GM12878 (cell line): ENCODE measurements at regions not wholly inside any gene's neighbourhood (a gene's known extent, or its start where the extent isn't known, plus 50 kb on each side); places are given as distances from the start of the nearest gene placed in this dataset.

ENCODE experiments used
- ATAC-seq: fragments of 200-7000 bp; cut with Tn5 transposase; 3 replicates; pipeline ENCODE4 v1.9.1; 2020; ENCODE audit warnings: mild to moderate bottlenecking, moderate library complexity
- BruUV-seq: library from RNA; stranded (reverse); fragments of 400-500 nt; replicated peaks from 2 replicates; lab custom pipeline; 2021; lab: Mats Ljungman, UMichigan
- CTCF ChIA-PET: fragments of 300-600 bp; sonication (Branson Sonifier 250); formaldehyde crosslinking; extraction: SDS; loops from one replicate; lab custom pipeline; 2021; ENCODE audit warnings: inconsistent platforms; lab: Yijun Ruan, JAX
- POLR2A ChIA-PET: fragments of 350-600 bp; formaldehyde crosslinking; extraction: SDS; loops from one replicate; lab custom pipeline; 2021; ENCODE audit warnings: inconsistent platforms; lab: Charles Lee
- RAD21 ChIA-PET: fragments of 300-600 bp; sonication (Branson Sonifier 250); formaldehyde crosslinking; loops from one replicate; lab custom pipeline; 2023; ENCODE audit warnings: antibody characterized with exemption; ENCODE audit not compliant: unreplicated experiment; lab: Charles Lee
- SMC1A ChIA-PET: fragments of 300-600 bp; sonication (Branson Sonifier 250); formaldehyde crosslinking; loops from one replicate; lab custom pipeline; 2023; ENCODE audit not compliant: unreplicated experiment, uncharacterized antibody; lab: Charles Lee
- DNase-seq: peaks from one replicate; pipeline ENCODE4 v3.0.0-alpha.2; 2011; ENCODE audit warnings: low read depth, low spot score
- FAIRE-seq: peaks from 3 replicates; lab custom pipeline; 2011; peaks lifted over from hg19 to GRCh38; lab: Jason Lieb, UNC
- H2AFZ ChIP-seq: 2 replicates; pipeline ENCODE4 v1.6.0; 2011; ENCODE audit warnings: low read depth, low read length, control low read depth; ENCODE audit not compliant: control insufficient read depth
- H3K27ac ChIP-seq: 2 replicates; pipeline ENCODE4 v1.5.1; 2011; ENCODE audit warnings: control low read depth; ENCODE audit not compliant: control insufficient read depth, insufficient read depth
- H3K27me3 ChIP-seq, 2 experiments: replicated peaks in 1 of 2; 2 replicates each; pipeline versions ENCODE4 v1.6.0 to v1.6.1; 2011; ENCODE audit warnings: low read length in 1 of 2; ENCODE audit not compliant: control insufficient read depth in 2 of 2, insufficient read depth in 2 of 2
- H3K36me3 ChIP-seq, 2 experiments: 2 replicates each; pipeline ENCODE4 v1.5.1; 2011; ENCODE audit warnings: low read length in 1 of 2; ENCODE audit not compliant: control insufficient read depth in 2 of 2, insufficient read depth in 2 of 2
- H3K4me1 ChIP-seq: 2 replicates; pipeline ENCODE4 v1.6.1; 2011; ENCODE audit warnings: mild to moderate bottlenecking, low read length, moderate library complexity, mixed read lengths; ENCODE audit not compliant: control insufficient read depth, insufficient read depth
- H3K4me2 ChIP-seq: 2 replicates; pipeline ENCODE4 v1.6.0; 2011; ENCODE audit warnings: control low read depth; ENCODE audit not compliant: control insufficient read depth, insufficient read depth
- H3K4me3 ChIP-seq: fragments of 200-600 bp; sonication (generic); 2 replicates; pipeline ENCODE4 v1.5.1; 2016
- H3K79me2 ChIP-seq: 2 replicates; pipeline ENCODE4 v1.6.0; 2011; ENCODE audit warnings: low read length; ENCODE audit not compliant: control insufficient read depth, insufficient read depth
- H3K9ac ChIP-seq: 2 replicates; pipeline ENCODE4 v1.8.0; 2011; ENCODE audit warnings: low read length, control low read depth, mixed read lengths; ENCODE audit not compliant: control insufficient read depth, insufficient read depth
- H3K9me3 ChIP-seq: replicated peaks from 3 replicates; pipeline ENCODE4 v1.5.1; 2011; ENCODE audit warnings: mild to moderate bottlenecking, low read length; ENCODE audit not compliant: control insufficient read depth, insufficient read depth
- H4K20me1 ChIP-seq: 2 replicates; pipeline ENCODE4 v1.6.0; 2011; ENCODE audit not compliant: control insufficient read depth, insufficient read depth
- BCL3 ChIP-seq: IDR thresholded peaks from 2 replicates; pipeline ENCODE4 v1.6.1; 2011; ENCODE audit warnings: borderline replicate concordance, low read depth, mild to moderate bottlenecking, moderate library complexity, low read length; ENCODE audit not compliant: insufficient read depth, poor library complexity, severe bottlenecking
- BCLAF1 ChIP-seq: fragments of 450-650 bp; IDR thresholded peaks from 2 replicates; pipeline ENCODE4 v1.6.1; 2017; ENCODE audit warnings: antibody characterized with exemption, mild to moderate bottlenecking, moderate library complexity
- CBX3 ChIP-seq: fragments of 200-600 bp; sonication (generic); IDR thresholded peaks from 2 replicates; pipeline ENCODE4 v1.6.1; 2016; ENCODE audit warnings: low read depth, borderline replicate concordance
- CEBPB ChIP-seq, 2 experiments: fragments of 150-350 bp in 1 of 2; IDR thresholded peaks; 2 replicates each; pipeline ENCODE4 v1.6.1; 2012 to 2014; ENCODE audit warnings: low read depth in 2 of 2, low read length in 2 of 2, borderline replicate concordance in 1 of 2, inconsistent platforms in 1 of 2
- CREM ChIP-seq: IDR thresholded peaks from 2 replicates; pipeline ENCODE4 v1.6.1; 2014; ENCODE audit warnings: antibody characterized with exemption, low read depth
- CTCF ChIP-seq, 3 experiments: IDR thresholded peaks in 2 of 3; conservative IDR thresholded peaks in 1 of 3; 2 replicates each; pipeline ENCODE4 v1.5.1; 2011; ENCODE audit warnings: low read depth in 3 of 3, low read length in 3 of 3, mild to moderate bottlenecking in 3 of 3, control low read depth in 2 of 3, moderate library complexity in 2 of 3, inconsistent platforms in 1 of 3, mixed read lengths in 1 of 3; ENCODE audit not compliant: control insufficient read depth in 2 of 3, insufficient read depth in 1 of 3; ENCODE audit errors: extremely low read depth in 1 of 3
- DPF2 ChIP-seq: fragments of 450-650 bp; IDR thresholded peaks from 2 replicates; pipeline ENCODE4 v1.6.1; 2017; ENCODE audit warnings: mild to moderate bottlenecking
- E2F8 ChIP-seq: fragments of 450-650 bp; IDR thresholded peaks from 2 replicates; pipeline ENCODE4 v1.6.1; 2018; ENCODE audit warnings: mild to moderate bottlenecking, low read depth, moderate library complexity; ENCODE audit not compliant: partially characterized antibody
- HDAC6 ChIP-seq: fragments of 200-600 bp; sonication (generic); IDR thresholded peaks from one replicate; pipeline ENCODE4 v1.8.0; 2017; ENCODE audit warnings: antibody characterized with exemption; ENCODE audit not compliant: unreplicated experiment
- PML ChIP-seq: IDR thresholded peaks from 2 replicates; pipeline ENCODE4 v1.6.1; 2012; ENCODE audit warnings: low read length, inconsistent platforms
- POLR2A ChIP-seq: IDR thresholded peaks from 2 replicates; pipeline ENCODE4 v1.6.1; 2011; ENCODE audit warnings: low read depth, mild to moderate bottlenecking, low read length
- ZBTB33 ChIP-seq: fragments of 450-650 bp; IDR thresholded peaks from 2 replicates; pipeline ENCODE4 v1.6.1; 2017; ENCODE audit warnings: mild to moderate bottlenecking
- WGBS: methylation state at CpG from one replicate; pipeline ENCODE4 v1.1.6; 2016; ENCODE audit warnings: low lambda C conversion rate; ENCODE audit not compliant: insufficient replicate concordance, insufficient coverage; ENCODE audit errors: missing lambda C conversion rate; 5-methylcytosine and 5-hydroxymethylcytosine counted together
- in situ Hi-C: fragments of 300-500 bp; cut with MboI; formaldehyde crosslinking; loops from 9 replicates; pipeline ENCODE4 v1.14.3; 2018; ENCODE audit warnings: mixed read lengths
- intact Hi-C: fragments of 100-400 bp; cut with micrococcal nuclease; formaldehyde crosslinking; loops from one replicate; pipeline ENCODE4 v1.14.2; 2022; ENCODE audit not compliant: unreplicated experiment

GRCh38 chr9:11632691-11633090 lies 1019.9 kb upstream of the PTPRD start (continued):
- no peak for TF ChIP-seq CEBPB (IDR thresholded peaks at IDR 0.05; ENCODE audit: borderline replicate concordance in 1 of 2, low read depth in 2 of 2, low read length in 2 of 2)

- no peak for FAIRE-seq
- TF ChIP-seq PML: no peak
- no peak for TF ChIP-seq BCLAF1
- TF ChIP-seq POLR2A: no peak
- no peak for TF ChIP-seq CBX3
- no peak for TF ChIP-seq HDAC6
- TF ChIP-seq DPF2: no peak
- TF ChIP-seq BCL3: no peak
- no peak for TF ChIP-seq E2F8
- TF ChIP-seq CREM: no peak
- TF ChIP-seq CTCF (IDR thresholded peaks at IDR 0.05 in 2 of 3, conservative IDR thresholded peaks at IDR 0.05 in 1 of 3; ENCODE audit: control insufficient read depth in 2 of 3, extremely low read depth in 1 of 3, insufficient read depth in 1 of 3, low read depth in 3 of 3, low read length in 3 of 3): no peak
- no peak for TF ChIP-seq ZBTB33
These were observed 1034.0 kb upstream of the PTPRD start for GRCh38 chr9:11646831-11647230.

More at GRCh38 chr9:11646831-11647230, 1034.0 kb upstream of the PTPRD start:
- CTCF ChIA-PET: no interaction called here
- DNase-seq (no peak), ATAC-seq (no peak)
- POLR2A ChIA-PET: no interaction called here
- in situ Hi-C loops (no loop called here), intact Hi-C loops (no loop called here)
- Histone ChIP-seq H3K9ac (no peak overlapping the region), H2AFZ (no peak overlapping the region), H3K4me2 (no peak overlapping the region), H3K4me1 (no peaks in the 10 kb centered on the region), H3K36me3 (no peaks in the 10 kb centered on the region), H3K27ac (no peak overlapping the region), H4K20me1 (no peaks in the 10 kb centered on the region), H3K79me2 (no peaks in the 10 kb centered on the region), H3K4me3 (no peak overlapping the region), H3K9me3 (no peaks in the 10 kb centered on the region; the same call in 2 of the 3 replicates), H3K27me3 (no peaks in the 10 kb centered on the region)
- RAD21 ChIA-PET: no interaction called here
- SMC1A ChIA-PET: no interaction called here
- BruUV-seq: no TSS peak
- 44% methylated on average over 1 of the region's 1 CpG for WGBS
